Tibial artery (tissue), 4 donors: ENCODE measurements at regions not wholly inside any gene's neighbourhood (a gene's known extent, or its start where the extent isn't known, plus 50 kb on each side); places are given as distances from the start of the nearest gene placed in this dataset.
A peak's percentile ranks its signal among the peaks of the same experiment; 100 is the strongest.

Source experiments
- DNase-seq, 2 donors: peaks; one replicate each; pipeline ENCODE4 v3.0.0-alpha.2; 2019
- H3K27ac ChIP-seq, 2 donors: fragments of 200-600 bp; sonication (generic) in 1 of 2; 1 replicate in 1 of 2; 2 replicates in 1 of 2; pipeline ENCODE4 v1.5.1; 2018 to 2019; ENCODE audit warnings: mild to moderate bottlenecking in 1 of 2
- H3K27me3 ChIP-seq, 2 donors: fragments of 200-600 bp; sonication (generic) in 1 of 2; one replicate each; pipeline versions ENCODE4 v1.5.1 to v1.6.0; 2016 to 2019
- H3K36me3 ChIP-seq, 3 donors: fragments of 200-600 bp; sonication (generic) in 2 of 3; one replicate each; pipeline ENCODE4 v1.5.1; 2016 to 2019; ENCODE audit warnings: mild to moderate bottlenecking in 2 of 3
- H3K4me1 ChIP-seq, 4 donors: fragments of 200-600 bp; sonication (generic) in 2 of 4; 1 replicate in 3 of 4; 2 replicates in 1 of 4; pipeline ENCODE4 v1.5.1; 2016 to 2019
- H3K4me3 ChIP-seq, 2 donors: fragments of 200-600 bp; sonication (generic) in 1 of 2; 1 replicate in 1 of 2; 2 replicates in 1 of 2; pipeline ENCODE4 v1.5.1; 2018 to 2019; ENCODE audit warnings: mild to moderate bottlenecking in 2 of 2
- H3K9me3 ChIP-seq, 3 donors: fragments of 200-600 bp; sonication (generic) in 1 of 3; one replicate each; pipeline ENCODE4 v1.5.1; 2016 to 2019
- CTCF ChIP-seq, 2 experiments: fragments of 200-600 bp in 1 of 2; fragments of 450-650 bp in 1 of 2; IDR thresholded peaks; one replicate each; pipeline ENCODE4 v1.5.1; 2017 to 2019; ENCODE audit warnings: antibody characterized with exemption in 2 of 2, mild to moderate bottlenecking in 1 of 2, moderate library complexity in 1 of 2
- intact Hi-C: fragments of 100-400 bp; cut with DNase I; formaldehyde crosslinking; loops from one replicate; pipeline ENCODE4 v1.15.0; 2023; ENCODE audit warnings: low total_unique reads

- no peaks in the 10 kb centered on the region for H3K9me3 ChIP-seq
- DNase-seq = no peak
- peak overlapping the region; percentile 56 to 73 for H3K27ac ChIP-seq
- no peak for TF ChIP-seq CTCF (IDR thresholded peaks at IDR 0.05)
- H3K4me1 ChIP-seq = peaks cover 0 to 33% (median 4%) of the 10 kb centered on the region in 4 donors
- no peaks in the 10 kb centered on the region for H3K27me3 ChIP-seq
- H3K4me3 ChIP-seq = no peak overlapping the region
- H3K36me3 ChIP-seq = no peaks in the 10 kb centered on the region
- intact Hi-C loops = no loop called here
Observed at GRCh38 chr2:215658635-215659305, 222.9 kb upstream of the FN1 start.

GRCh38 chr2:215657844-215658243 is 222.0 kb upstream of the FN1 start:
- no peaks in the 10 kb centered on the region for H3K9me3 ChIP-seq
- DNase-seq = peak in 1 of 2 donors; percentile 31
- no peak for TF ChIP-seq CTCF (IDR thresholded peaks at IDR 0.05)
- H3K27ac ChIP-seq = peak overlapping the region; percentile 56 to 73
- H3K36me3 ChIP-seq = no peaks in the 10 kb centered on the region
- H3K27me3 ChIP-seq = no peaks in the 10 kb centered on the region
- H3K4me3 ChIP-seq = no peak overlapping the region
- H3K4me1 ChIP-seq = peaks cover 0 to 42% (median 4%) of the 10 kb centered on the region in 4 donors
- intact Hi-C loops = no loop called here

- TF ChIP-seq CTCF (IDR thresholded peaks at IDR 0.05) = no peak
- Histone ChIP-seq H3K4me1 (peaks cover 0 to 60% (median 7%) of the 10 kb centered on the region in 4 donors), H3K36me3 (no peaks in the 10 kb centered on the region), H3K4me3 (no peak overlapping the region), H3K9me3 (no peaks in the 10 kb centered on the region), H3K27me3 (no peaks in the 10 kb centered on the region), H3K27ac (peak overlapping the region; percentile 43 to 55)
- DNase-seq = no peak
- intact Hi-C loops = no loop called here
Observed at GRCh38 chr2:215654148-215654819, 218.4 kb upstream of the FN1 start.

- H3K9me3 ChIP-seq = no peaks in the 10 kb centered on the region
- H3K4me3 ChIP-seq = no peak overlapping the region
- no peaks in the 10 kb centered on the region for H3K27me3 ChIP-seq
- no peak for TF ChIP-seq CTCF (IDR thresholded peaks at IDR 0.05)
- intact Hi-C loops = no loop called here
- no peaks in the 10 kb centered on the region for H3K36me3 ChIP-seq
- H3K4me1 ChIP-seq = peaks cover 0 to 54% (median 7%) of the 10 kb centered on the region in 4 donors
- H3K27ac ChIP-seq = peak overlapping the region; percentile 43 to 55
- DNase-seq = no peak
Observed at GRCh38 chr2:215653344-215654030, 217.6 kb upstream of the FN1 start.

GRCh38 chr2:215652388-215652787 is 216.5 kb upstream of the FN1 start:
- Histone ChIP-seq H3K27ac (peak overlapping the region; percentile 8 to 55), H3K36me3 (no peaks in the 10 kb centered on the region), H3K4me3 (no peak overlapping the region), H3K4me1 (peaks cover 0 to 43% (median 7%) of the 10 kb centered on the region in 4 donors), H3K27me3 (no peaks in the 10 kb centered on the region), H3K9me3 (no peaks in the 10 kb centered on the region)
- intact Hi-C loops = no loop called here
- DNase-seq = no peak
- TF ChIP-seq CTCF (IDR thresholded peaks at IDR 0.05) = no peak
